GM23248 (cell line): ENCODE measurements at regions not wholly inside any gene's neighbourhood (a gene's known extent, or its start where the extent isn't known, plus 50 kb on each side); places are given as distances from the start of the nearest gene placed in this dataset.

Source experiments
- EZH2 ChIP-seq: fragments of 200-600 bp; sonication (generic); IDR thresholded peaks from 2 replicates; pipeline ENCODE4 v1.6.1; 2018; ENCODE audit warnings: antibody characterized with exemption, mild to moderate bottlenecking; ENCODE audit not compliant: insufficient read depth, poor library complexity, severe bottlenecking
- EZH2phosphoT487 ChIP-seq: fragments of 200-600 bp; sonication (generic); IDR thresholded peaks from 2 replicates; pipeline ENCODE4 v1.6.1; 2018; ENCODE audit warnings: antibody characterized with exemption, moderate library complexity, mild to moderate bottlenecking, low read depth; ENCODE audit not compliant: insufficient read depth

DNA sequence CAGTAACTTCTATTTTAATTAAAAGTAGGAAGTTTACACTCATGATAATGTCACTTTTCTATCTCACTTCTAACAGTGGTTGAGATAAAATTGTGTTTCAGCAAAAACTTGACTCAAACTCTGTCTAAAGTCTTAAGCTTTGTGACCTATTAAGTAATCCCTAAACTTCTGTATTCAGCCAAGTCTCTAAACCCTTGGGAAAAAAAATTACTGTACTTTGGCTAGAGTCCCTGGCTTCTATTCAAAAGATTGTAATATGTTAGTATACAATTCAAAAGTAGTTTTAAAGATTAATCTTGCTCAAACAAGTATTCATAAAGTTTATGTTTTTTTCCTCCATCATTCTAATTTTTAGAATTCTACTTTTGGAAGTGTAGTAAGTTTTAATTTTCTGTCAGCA is 1248.8 kb downstream of the UQCRFS1 start:
- no peak for TF ChIP-seq EZH2phosphoT487
- no peak for TF ChIP-seq EZH2
